H9 (cell line): ENCODE measurements at regions not wholly inside any gene's neighbourhood (a gene's known extent, or its start where the extent isn't known, plus 50 kb on each side); places are given as distances from the start of the nearest gene placed in this dataset.

Source experiments
- DNase-seq: peaks from one replicate; pipeline ENCODE4 v3.0.0-alpha.2; 2017
- H2AFZ ChIP-seq: one replicate; pipeline ENCODE4 v1.6.1; 2013; ENCODE audit warnings: mild to moderate bottlenecking, low read length, control low read depth, moderate library complexity
- H2AK5ac ChIP-seq: 2 replicates; pipeline ENCODE4 v1.6.1; 2013; ENCODE audit warnings: low read length, control low read depth, mixed read lengths; ENCODE audit not compliant: insufficient read length
- H2BK120ac ChIP-seq: one replicate; pipeline ENCODE4 v1.6.1; 2013; ENCODE audit warnings: low read depth, mild to moderate bottlenecking, low read length, control low read depth, inconsistent platforms; ENCODE audit not compliant: poor library complexity, severe bottlenecking
- H2BK12ac ChIP-seq: 2 replicates; pipeline ENCODE4 v1.6.1; 2013; ENCODE audit warnings: low read length, control low read depth, mixed read lengths, low read depth; ENCODE audit not compliant: insufficient read length
- H2BK15ac ChIP-seq: 2 replicates; pipeline ENCODE4 v1.6.1; 2013; ENCODE audit warnings: low read depth, low read length, control low read depth
- H2BK20ac ChIP-seq: one replicate; pipeline ENCODE4 v1.6.1; 2013; ENCODE audit warnings: low read depth, mild to moderate bottlenecking, low read length, control low read depth, inconsistent platforms; ENCODE audit not compliant: poor library complexity, severe bottlenecking
- H2BK5ac ChIP-seq: 2 replicates; pipeline ENCODE4 v1.6.1; 2013; ENCODE audit warnings: low read length, control low read depth, mixed read lengths; ENCODE audit not compliant: insufficient read length
- H3K14ac ChIP-seq: 2 replicates; pipeline ENCODE4 v1.6.1; 2013; ENCODE audit warnings: low read length, control low read depth; ENCODE audit not compliant: insufficient read depth
- H3K18ac ChIP-seq: 2 replicates; pipeline ENCODE4 v1.6.1; 2013; ENCODE audit warnings: low read depth, mild to moderate bottlenecking, mixed read lengths, low read length, control low read depth; ENCODE audit not compliant: insufficient read length
- H3K23ac ChIP-seq: 2 replicates; pipeline ENCODE4 v1.6.1; 2013; ENCODE audit warnings: low read length, control low read depth, mixed read lengths, low read depth; ENCODE audit not compliant: insufficient read length
- H3K23me2 ChIP-seq: 2 replicates; pipeline ENCODE4 v1.6.1; 2013; ENCODE audit warnings: low read depth, mild to moderate bottlenecking, mixed read lengths, low read length, control low read depth; ENCODE audit not compliant: insufficient read length, poor library complexity, severe bottlenecking
- H3K27ac ChIP-seq: 2 replicates; pipeline ENCODE4 v1.5.1; 2013; ENCODE audit warnings: low read length, control low read depth, mixed read lengths, low read depth; ENCODE audit not compliant: insufficient read length
- H3K27me3 ChIP-seq: 2 replicates; pipeline ENCODE4 v1.6.1; 2013; ENCODE audit warnings: low read length, control low read depth, inconsistent platforms; ENCODE audit not compliant: insufficient read depth
- H3K4ac ChIP-seq: 2 replicates; pipeline ENCODE4 v1.6.1; 2013; ENCODE audit warnings: low read depth, mild to moderate bottlenecking, control low read depth, inconsistent platforms, low read length, moderate library complexity
- H3K4me1 ChIP-seq: 2 replicates; pipeline ENCODE4 v1.6.1; 2013; ENCODE audit warnings: low read length, control low read depth, inconsistent platforms; ENCODE audit not compliant: insufficient read depth
- H3K4me2 ChIP-seq: 2 replicates; pipeline ENCODE4 v1.6.1; 2013; ENCODE audit warnings: low read length, control low read depth, mixed read lengths; ENCODE audit not compliant: insufficient read length, insufficient read depth
- H3K56ac ChIP-seq: 2 replicates; pipeline ENCODE4 v1.6.1; 2013; ENCODE audit warnings: low read depth, mild to moderate bottlenecking, mixed read lengths, low read length, control low read depth; ENCODE audit not compliant: insufficient read length
- H3K79me1 ChIP-seq: 2 replicates; pipeline ENCODE4 v1.6.1; 2013; ENCODE audit warnings: low read depth, mild to moderate bottlenecking, moderate library complexity, low read length, control low read depth, inconsistent platforms; ENCODE audit not compliant: insufficient read depth, poor library complexity, severe bottlenecking
- H3K79me2 ChIP-seq: 2 replicates; pipeline ENCODE4 v1.6.1; 2013; ENCODE audit warnings: low read length, control low read depth, inconsistent platforms; ENCODE audit not compliant: insufficient read depth
- H3K9ac ChIP-seq: 2 replicates; pipeline ENCODE4 v1.6.1; 2013; ENCODE audit warnings: low read length, control low read depth, mixed read lengths; ENCODE audit not compliant: insufficient read length; ENCODE audit errors: extremely low read depth
- H3K9me3 ChIP-seq: one replicate; pipeline ENCODE4 v1.6.1; 2013; ENCODE audit warnings: low read depth, low read length, inconsistent platforms; ENCODE audit not compliant: control insufficient read depth
- H3T11ph ChIP-seq: one replicate; pipeline ENCODE4 v1.6.1; 2013; ENCODE audit warnings: mild to moderate bottlenecking, low read length, control low read depth, inconsistent platforms
- H4K20me1 ChIP-seq: one replicate; pipeline ENCODE4 v1.6.1; 2013; ENCODE audit not compliant: control insufficient read depth, insufficient read length, insufficient read depth
- H4K5ac ChIP-seq: 2 replicates; pipeline ENCODE4 v1.6.1; 2013; ENCODE audit warnings: low read depth, mild to moderate bottlenecking, mixed read lengths, low read length, control low read depth; ENCODE audit not compliant: insufficient read length
- H4K8ac ChIP-seq: replicated peaks from 2 replicates; pipeline ENCODE4 v1.6.1; 2013; ENCODE audit warnings: low read length, control low read depth, mixed read lengths, low read depth; ENCODE audit not compliant: insufficient read length
- H4K91ac ChIP-seq: 2 replicates; pipeline ENCODE4 v1.6.1; 2013; ENCODE audit warnings: low read depth, mild to moderate bottlenecking, moderate library complexity, mixed read lengths, low read length, control low read depth; ENCODE audit not compliant: insufficient read length
- H3K27ac Mint-ChIP-seq, 3 experiments: 2 replicates in 2 of 3; 3 replicates in 1 of 3; pipeline ENCODE4 v1.8.0; 2020 to 2021; ENCODE audit warnings: mixed read lengths in 3 of 3, mild to moderate bottlenecking in 1 of 3, moderate library complexity in 1 of 3
- H3K27me3 Mint-ChIP-seq: 2 replicates; pipeline ENCODE4 v1.8.0; 2021; ENCODE audit warnings: low read depth, mild to moderate bottlenecking, moderate library complexity, mixed read lengths
- H3K36me3 Mint-ChIP-seq, 3 experiments: 2 replicates in 2 of 3; 3 replicates in 1 of 3; pipeline ENCODE4 v1.8.0; 2020 to 2021; ENCODE audit warnings: low read depth in 3 of 3, mixed read lengths in 3 of 3; ENCODE audit not compliant: insufficient read depth in 1 of 3
- H3K4me1 Mint-ChIP-seq, 2 experiments: 2 replicates each; pipeline ENCODE4 v1.8.0; 2020; ENCODE audit warnings: mixed read lengths in 2 of 2
- H3K4me3 Mint-ChIP-seq, 2 experiments: 2 replicates in 1 of 2; 3 replicates in 1 of 2; pipeline ENCODE4 v1.8.0; 2020 to 2021; ENCODE audit warnings: mild to moderate bottlenecking in 2 of 2, mixed read lengths in 2 of 2, moderate library complexity in 1 of 2
- H3K9me3 Mint-ChIP-seq, 2 experiments: 2 replicates in 1 of 2; 3 replicates in 1 of 2; pipeline ENCODE4 v1.8.0; 2020; ENCODE audit warnings: mild to moderate bottlenecking in 2 of 2, mixed read lengths in 2 of 2, moderate library complexity in 1 of 2
- CTCF ChIP-seq: fragments of 200-600 bp; sonication (generic); conservative IDR thresholded peaks from 3 replicates; pipeline ENCODE4 v1.8.0; 2021; ENCODE audit warnings: antibody characterized with exemption, mild to moderate bottlenecking
- WGBS: extraction: QIAGEN DNeasy Blood & Tissue Kit; methylation state at CpG from one replicate; pipeline ENCODE4 v1.1.7; 2013; ENCODE audit warnings: missing lambda C conversion rate, low lambda C conversion rate, mixed read lengths; ENCODE audit not compliant: insufficient read length; ENCODE audit errors: extremely low coverage; 5-methylcytosine and 5-hydroxymethylcytosine counted together

GRCh38 chrX:65331371-65331770, 203.2 kb downstream of the LAS1L start:
- H2AFZ ChIP-seq = no peak overlapping the region
- H2BK5ac ChIP-seq = no peak overlapping the region
- H3K4me1 ChIP-seq = no peaks in the 10 kb centered on the region
- H2BK15ac ChIP-seq = no peak overlapping the region
- H3K23me2 ChIP-seq = no peaks in the 10 kb centered on the region
- no peak overlapping the region for H3K56ac ChIP-seq
- no CpG with 5 or more reads among the region's 1 CpG for WGBS
- no peak overlapping the region for H4K8ac ChIP-seq
- H2BK12ac ChIP-seq = no peak overlapping the region
- no peak overlapping the region for H4K91ac ChIP-seq
- Mint-ChIP-seq H3K4me3 (no peak overlapping the region), H3K9me3 (peaks cover 55 to 60% of the 10 kb centered on the region in 2 experiments), H3K27ac (no peak overlapping the region), H3K4me1 (no peaks in the 10 kb centered on the region), H3K36me3 (0 out of 7 replicates have a peak, but pooled peaks cover 0 to 5% (median 4%) of the 10 kb centered on the region in 3 experiments), H3K27me3 (no peaks in the 10 kb centered on the region; the same call in 1 of the 2 replicates)
- no peak overlapping the region for H3T11ph ChIP-seq
- no peaks in the 10 kb centered on the region for H3K27me3 ChIP-seq
- H2BK20ac ChIP-seq = no peak overlapping the region
- H3K14ac ChIP-seq = no peak overlapping the region
- H3K4ac ChIP-seq = no peak overlapping the region
- no peak overlapping the region for H3K27ac ChIP-seq
- H3K79me2 ChIP-seq = no peaks in the 10 kb centered on the region
- no peak overlapping the region for H3K18ac ChIP-seq
- H2BK120ac ChIP-seq = no peak overlapping the region
- H3K4me2 ChIP-seq = no peak overlapping the region
- H3K9ac ChIP-seq = no peak overlapping the region
- no peak overlapping the region for H4K5ac ChIP-seq
- H3K9me3 ChIP-seq = peaks cover 8% of the 10 kb centered on the region
- no peaks in the 10 kb centered on the region for H3K79me1 ChIP-seq
- H3K23ac ChIP-seq = no peak overlapping the region
- no peak for DNase-seq
- no peak overlapping the region for H2AK5ac ChIP-seq
- no peaks in the 10 kb centered on the region for H4K20me1 ChIP-seq
- no peak for TF ChIP-seq CTCF
